SJSA1 (cell line): ENCODE measurements at regions not wholly inside any gene's neighbourhood (a gene's known extent, or its start where the extent isn't known, plus 50 kb on each side); places are given as distances from the start of the nearest gene placed in this dataset.
"Not testable (repeated sequence)": the region's sequence is repeated elsewhere in the genome, so short reads cannot be mapped to it uniquely, and the experiment has no call there.

Source experiments
- DNase-seq, 2 experiments: peaks; one replicate each; pipeline ENCODE4 v3.0.0-alpha.2; 2015 to 2020; ENCODE audit warnings: low spot score in 2 of 2, low read depth in 1 of 2
- H3K27ac ChIP-seq: fragments of 250-450 bp; sonication (Bioruptor Pico); 2 replicates; pipeline ENCODE4 v1.5.1; 2020; ENCODE audit warnings: mild to moderate bottlenecking, moderate library complexity
- H3K27me3 ChIP-seq: fragments of 250-450 bp; sonication (Bioruptor Pico); replicated peaks from 2 replicates; pipeline ENCODE4 v1.5.1; 2020; ENCODE audit warnings: mild to moderate bottlenecking, moderate library complexity
- H3K36me3 ChIP-seq: fragments of 250-450 bp; sonication (Bioruptor Pico); 2 replicates; pipeline ENCODE4 v1.5.1; 2020; ENCODE audit warnings: mild to moderate bottlenecking
- H3K4me1 ChIP-seq: fragments of 250-450 bp; sonication (Bioruptor Pico); replicated peaks from 2 replicates; pipeline ENCODE4 v1.6.1; 2021; ENCODE audit warnings: mild to moderate bottlenecking
- H3K4me3 ChIP-seq: fragments of 250-450 bp; sonication (Bioruptor Pico); 2 replicates; pipeline ENCODE4 v1.5.1; 2020; ENCODE audit warnings: mild to moderate bottlenecking
- H3K9me3 ChIP-seq: fragments of 250-450 bp; sonication (Bioruptor Pico); replicated peaks from 2 replicates; pipeline ENCODE4 v1.5.1; 2020; ENCODE audit warnings: mild to moderate bottlenecking

- no peak for DNase-seq
- H3K4me3 ChIP-seq = no peak overlapping the region
- no peaks in the 10 kb centered on the region for H3K9me3 ChIP-seq
- peaks cover 19% of the 10 kb centered on the region for H3K4me1 ChIP-seq
- peak overlapping the region; percentile 21 for H3K27ac ChIP-seq
- no peaks in the 10 kb centered on the region for H3K36me3 ChIP-seq
- no peaks in the 10 kb centered on the region for H3K27me3 ChIP-seq
These were observed 236.6 kb upstream of the ACTBL2 start for GRCh38 chr5:57719216-57719615.

GRCh38 chr5:57718155-57718554 lies 235.5 kb upstream of the ACTBL2 start:
- Histone ChIP-seq H3K9me3 (no peaks in the 10 kb centered on the region), H3K36me3 (no peaks in the 10 kb centered on the region), H3K4me3 (no peak overlapping the region), H3K4me1 (peaks cover 19% of the 10 kb centered on the region), H3K27me3 (no peaks in the 10 kb centered on the region), H3K27ac (no peak overlapping the region)
- DNase-seq = no peak

GRCh38 chr5:57717555-57717954 lies 234.9 kb upstream of the ACTBL2 start:
- DNase-seq = no peak
- no peaks in the 10 kb centered on the region for H3K36me3 ChIP-seq

GRCh38 chr5:57716661-57717060 lies 234.1 kb upstream of the ACTBL2 start:
- no peaks in the 10 kb centered on the region for H3K9me3 ChIP-seq

More at GRCh38 chr5:57717555-57717954, 234.9 kb upstream of the ACTBL2 start:
- Histone ChIP-seq H3K4me1 (peaks cover 19% of the 10 kb centered on the region), H3K27ac (no peak overlapping the region), H3K27me3 (no peaks in the 10 kb centered on the region), H3K4me3 (no peak overlapping the region), H3K9me3 (no peaks in the 10 kb centered on the region)

GRCh38 chr5:57715296-57715695 lies 232.7 kb upstream of the ACTBL2 start:
- H3K36me3 ChIP-seq = no peaks in the 10 kb centered on the region
- no peaks in the 10 kb centered on the region for H3K27me3 ChIP-seq
- H3K9me3 ChIP-seq = no peaks in the 10 kb centered on the region
- peaks cover 19% of the 10 kb centered on the region for H3K4me1 ChIP-seq
- no peak overlapping the region for H3K27ac ChIP-seq
- no peak overlapping the region for H3K4me3 ChIP-seq
- DNase-seq = peak in 1 of 2 experiments; percentile 21

More at GRCh38 chr5:57716661-57717060, 234.1 kb upstream of the ACTBL2 start:
- Histone ChIP-seq H3K4me1 (peaks cover 19% of the 10 kb centered on the region), H3K27ac (no peak overlapping the region), H3K4me3 (no peak overlapping the region), H3K36me3 (no peaks in the 10 kb centered on the region), H3K27me3 (no peaks in the 10 kb centered on the region)
- DNase-seq = no peak

GRCh38 chr5:57713535-57713934 lies 230.9 kb upstream of the ACTBL2 start:
- not testable (repeated sequence) for DNase-seq, H3K4me3 ChIP-seq, H3K27me3 ChIP-seq

GRCh38 chr5:57711946-57712345 lies 229.3 kb upstream of the ACTBL2 start:
- H3K9me3 ChIP-seq = no peaks in the 10 kb centered on the region
- H3K4me1 ChIP-seq = peaks cover 7% of the 10 kb centered on the region
- no peaks in the 10 kb centered on the region for H3K36me3 ChIP-seq
- H3K27ac ChIP-seq = no peak overlapping the region
- no peak for DNase-seq
- H3K4me3 ChIP-seq = no peak overlapping the region
- H3K27me3 ChIP-seq = no peaks in the 10 kb centered on the region

More at GRCh38 chr5:57713535-57713934, 230.9 kb upstream of the ACTBL2 start:
- peaks cover 13% of the 10 kb centered on the region for H3K4me1 ChIP-seq
- not testable (repeated sequence) for H3K9me3 ChIP-seq, H3K27ac ChIP-seq, H3K36me3 ChIP-seq

GRCh38 chr5:57711471-57711870 lies 228.9 kb upstream of the ACTBL2 start:
- H3K9me3 ChIP-seq = no peaks in the 10 kb centered on the region
- no peaks in the 10 kb centered on the region for H3K36me3 ChIP-seq
- no peak overlapping the region for H3K4me3 ChIP-seq
- H3K4me1 ChIP-seq = peaks cover 7% of the 10 kb centered on the region
- H3K27ac ChIP-seq = no peak overlapping the region
- no peak for DNase-seq
- H3K27me3 ChIP-seq = no peaks in the 10 kb centered on the region

- Histone ChIP-seq H3K27me3 (no peaks in the 10 kb centered on the region), H3K9me3 (no peaks in the 10 kb centered on the region), H3K36me3 (no peaks in the 10 kb centered on the region), H3K4me1 (peaks cover 3% of the 10 kb centered on the region), H3K27ac (no peak overlapping the region), H3K4me3 (no peak overlapping the region)
- DNase-seq = no peak
These were observed 227.5 kb upstream of the ACTBL2 start for GRCh38 chr5:57710126-57710525.

GRCh38 chr5:57705769-57706168 lies 223.2 kb upstream of the ACTBL2 start:
- Histone ChIP-seq H3K4me1 (peaks cover 9% of the 10 kb centered on the region), H3K4me3 (no peak overlapping the region), H3K27me3 (no peaks in the 10 kb centered on the region), H3K36me3 (no peaks in the 10 kb centered on the region), H3K27ac (no peak overlapping the region), H3K9me3 (no peaks in the 10 kb centered on the region)
- no peak for DNase-seq

GRCh38 chr5:57703721-57704120 lies 221.1 kb upstream of the ACTBL2 start:
- H3K4me1 ChIP-seq = peaks cover 17% of the 10 kb centered on the region
- DNase-seq = no peak
- H3K27ac ChIP-seq = no peak overlapping the region
- no peaks in the 10 kb centered on the region for H3K9me3 ChIP-seq
- no peaks in the 10 kb centered on the region for H3K36me3 ChIP-seq
- no peak overlapping the region for H3K4me3 ChIP-seq
- no peaks in the 10 kb centered on the region for H3K27me3 ChIP-seq

GRCh38 chr5:57700484-57700883 lies 217.9 kb upstream of the ACTBL2 start:
- DNase-seq = no peak
- H3K4me1 ChIP-seq = peaks cover 23% of the 10 kb centered on the region
- no peak overlapping the region for H3K4me3 ChIP-seq
- no peaks in the 10 kb centered on the region for H3K27me3 ChIP-seq
- H3K36me3 ChIP-seq = no peaks in the 10 kb centered on the region
- no peak overlapping the region for H3K27ac ChIP-seq
- no peaks in the 10 kb centered on the region for H3K9me3 ChIP-seq

- H3K27me3 ChIP-seq = no peaks in the 10 kb centered on the region
- DNase-seq = no peak
- H3K4me3 ChIP-seq = no peak overlapping the region
- H3K36me3 ChIP-seq = no peaks in the 10 kb centered on the region
- H3K4me1 ChIP-seq = peaks cover 19% of the 10 kb centered on the region
- no peak overlapping the region for H3K27ac ChIP-seq
- H3K9me3 ChIP-seq = no peaks in the 10 kb centered on the region
These were observed 217.5 kb upstream of the ACTBL2 start for GRCh38 chr5:57700072-57700471.

GRCh38 chr5:57698802-57699201 lies 216.2 kb upstream of the ACTBL2 start:
- H3K27me3 ChIP-seq = no peaks in the 10 kb centered on the region
- peak; percentile 47 to 66 for DNase-seq
- no peak overlapping the region for H3K4me3 ChIP-seq
- H3K36me3 ChIP-seq = no peaks in the 10 kb centered on the region
- peaks cover 16% of the 10 kb centered on the region for H3K4me1 ChIP-seq
- no peaks in the 10 kb centered on the region for H3K9me3 ChIP-seq
- peak overlapping the region; percentile 20; the same call in 1 of the 2 replicates for H3K27ac ChIP-seq

GRCh38 chr5:57698086-57698485 lies 215.5 kb upstream of the ACTBL2 start:
- Histone ChIP-seq H3K9me3 (no peaks in the 10 kb centered on the region), H3K36me3 (no peaks in the 10 kb centered on the region), H3K27ac (0 out of 2 replicates have a peak overlapping the region, but pooled peaks have one; percentile 20), H3K27me3 (no peaks in the 10 kb centered on the region), H3K4me3 (no peak overlapping the region), H3K4me1 (peaks cover 23% of the 10 kb centered on the region)
- no peak for DNase-seq
